ENCODE measurements at regions not wholly inside any gene's neighbourhood (a gene's known extent, or its start where the extent isn't known, plus 50 kb on each side); places are given as distances from the start of the nearest gene placed in this dataset.

GRCh38 chr6:91961671-91962070, 1374.8 kb upstream of the MAP3K7 start:
- peaks cover 0 to 21% (median 0%) of the 10 kb centered on the region in 12 donors for H3K9me3 ChIP-seq
- WGBS, 4 donors: 88 to 96% (median 91%) methylated on average over 2 of the region's 2 CpGs
- ATAC-seq: no peak

GRCh38 chr6:91961236-91961635, 1374.4 kb upstream of the MAP3K7 start:
- Histone ChIP-seq H3K9me3 (peaks cover 0 to 17% (median 0%) of the 10 kb centered on the region in 12 donors), H3K36me3 (no peaks in the 10 kb centered on the region), H3K27me3 (no peaks in the 10 kb centered on the region), H3K4me3 (no peak overlapping the region), H3K4me1 (no peaks in the 10 kb centered on the region), H3K27ac (no peak overlapping the region)
- TF ChIP-seq CTCF (IDR thresholded peaks at IDR 0.05): no peak
- no peak for TF ChIP-seq POLR2A (IDR thresholded peaks at IDR 0.05)
- DNase-seq (no peak), ATAC-seq (no peak)
- WGBS, 4 donors: 83 to 99% (median 91%) methylated on average over 3 of the region's 3 CpGs
- intact Hi-C loops (cut with DNase I): no loop called here

More at GRCh38 chr6:91961671-91962070, 1374.8 kb upstream of the MAP3K7 start:
- DNase-seq: no peak
- TF ChIP-seq POLR2A (IDR thresholded peaks at IDR 0.05) (no peak), CTCF (IDR thresholded peaks at IDR 0.05) (no peak)
- Histone ChIP-seq H3K27me3 (no peaks in the 10 kb centered on the region), H3K36me3 (no peaks in the 10 kb centered on the region), H3K4me3 (no peak overlapping the region), H3K4me1 (no peaks in the 10 kb centered on the region), H3K27ac (no peak overlapping the region)
- intact Hi-C loops (cut with DNase I): no loop called here

GRCh38 chr6:91941838-91942237, 1355.0 kb upstream of the MAP3K7 start:
- Histone ChIP-seq H3K27me3 (no peaks in the 10 kb centered on the region), H3K27ac (no peak overlapping the region), H3K4me3 (no peak overlapping the region), H3K9me3 (peaks cover 0 to 30% (median 5%) of the 10 kb centered on the region in 12 donors), H3K36me3 (no peaks in the 10 kb centered on the region), H3K4me1 (no peaks in the 10 kb centered on the region)
- WGBS, 4 donors: 82 to 90% (median 88%) methylated on average over 2 of the region's 2 CpGs
- ATAC-seq (no peak), DNase-seq (no peak)
- intact Hi-C loops (cut with DNase I): no loop called here
- TF ChIP-seq POLR2A (IDR thresholded peaks at IDR 0.05) (no peak), CTCF (IDR thresholded peaks at IDR 0.05) (no peak)

- no peak for ATAC-seq
- Histone ChIP-seq H3K4me3 (no peak overlapping the region), H3K27me3 (no peaks in the 10 kb centered on the region), H3K9me3 (peaks cover 0 to 25% (median 4%) of the 10 kb centered on the region in 12 donors), H3K27ac (no peak overlapping the region), H3K36me3 (no peaks in the 10 kb centered on the region), H3K4me1 (no peaks in the 10 kb centered on the region)
- intact Hi-C loops (cut with DNase I): no loop called here
- no peak for DNase-seq
- WGBS, 4 donors: 85 to 98% (median 98%) methylated on average over 1 of the region's 1 CpG
- TF ChIP-seq CTCF (IDR thresholded peaks at IDR 0.05): no peak
- TF ChIP-seq POLR2A (IDR thresholded peaks at IDR 0.05): no peak
These were observed 1353.9 kb upstream of the MAP3K7 start for GRCh38 chr6:91940801-91941200.
